ENCODE measurements at regions not wholly inside any gene's neighbourhood (a gene's known extent, or its start where the extent isn't known, plus 50 kb on each side); places are given as distances from the start of the nearest gene placed in this dataset.
"Not testable (repeated sequence)": the region's sequence is repeated elsewhere in the genome, so short reads cannot be mapped to it uniquely, and the experiment has no call there.

DNA sequence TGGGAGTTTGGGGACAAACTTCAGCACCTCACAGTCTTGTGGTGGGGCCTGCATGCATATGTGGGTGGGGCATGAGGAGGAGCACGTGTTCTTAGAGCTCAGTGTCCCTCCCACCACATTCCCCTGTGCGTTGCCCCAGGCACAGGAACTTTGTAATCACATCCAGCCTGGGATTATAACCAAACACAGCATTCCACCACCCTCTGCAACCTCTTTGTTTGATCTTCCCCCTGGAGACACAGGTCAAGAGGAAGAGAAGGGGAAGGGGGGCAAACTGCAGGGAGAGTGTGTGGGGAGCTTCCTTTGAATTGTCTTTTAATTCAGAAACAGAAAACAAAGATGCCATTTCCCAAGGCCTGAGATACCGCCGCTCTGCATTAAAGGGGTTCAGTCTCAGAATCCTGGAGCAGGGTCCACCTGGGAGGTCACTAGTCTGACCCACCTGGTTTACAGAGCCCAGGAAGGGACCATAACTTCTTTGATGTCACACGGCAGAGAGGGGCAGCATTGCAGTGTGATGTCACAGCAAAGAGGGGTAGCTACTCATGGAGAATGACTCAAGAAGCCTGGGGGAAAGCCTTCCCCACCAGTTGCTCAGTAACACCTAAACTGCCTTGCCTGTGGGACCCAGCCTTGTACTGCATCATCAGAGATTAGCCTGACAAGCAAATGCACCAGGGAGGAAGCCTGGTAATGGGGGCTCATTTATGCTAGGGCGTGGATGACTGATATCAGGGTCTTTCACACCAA lies 106.3 kb upstream of the RNU6-1 start:
- DNase-seq (ENCODE audit: low read depth) = no peak

DNA sequence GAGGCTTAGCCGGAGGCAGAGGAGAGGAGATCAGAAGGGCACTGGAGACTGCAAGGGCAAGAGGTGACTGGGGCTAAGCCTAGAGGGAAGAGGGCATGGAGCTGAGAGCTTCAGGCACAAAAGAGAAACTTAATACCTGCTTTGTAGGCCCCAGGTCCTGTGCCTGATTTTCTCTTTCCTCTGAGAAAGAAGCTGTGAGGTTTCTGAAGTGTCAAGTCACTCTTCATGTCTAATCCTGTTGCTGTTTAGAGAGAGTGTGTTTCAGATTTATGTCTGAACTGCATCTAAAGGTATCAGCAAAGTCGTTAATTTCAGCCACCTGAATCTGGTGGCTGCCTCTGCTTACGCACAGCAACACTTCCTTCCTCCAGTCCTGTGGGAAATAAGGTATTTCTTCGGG lies 106.9 kb upstream of the RNU6-1 start:
- no peak for DNase-seq (ENCODE audit: low read depth)

GRCh38 chr15:67947254-67948039 lies 106.7 kb upstream of the PIAS1 start:
- DNase-seq (ENCODE audit: low read depth) = no peak

- DNase-seq (ENCODE audit: low read depth) = no peak
Observed at GRCh38 chr15:67948215-67948614, 105.9 kb upstream of the PIAS1 start.

- DNase-seq (ENCODE audit: low read depth) = not testable (repeated sequence)
Observed at GRCh38 chr15:67951187-67951586, 102.9 kb upstream of the PIAS1 start.

DNA sequence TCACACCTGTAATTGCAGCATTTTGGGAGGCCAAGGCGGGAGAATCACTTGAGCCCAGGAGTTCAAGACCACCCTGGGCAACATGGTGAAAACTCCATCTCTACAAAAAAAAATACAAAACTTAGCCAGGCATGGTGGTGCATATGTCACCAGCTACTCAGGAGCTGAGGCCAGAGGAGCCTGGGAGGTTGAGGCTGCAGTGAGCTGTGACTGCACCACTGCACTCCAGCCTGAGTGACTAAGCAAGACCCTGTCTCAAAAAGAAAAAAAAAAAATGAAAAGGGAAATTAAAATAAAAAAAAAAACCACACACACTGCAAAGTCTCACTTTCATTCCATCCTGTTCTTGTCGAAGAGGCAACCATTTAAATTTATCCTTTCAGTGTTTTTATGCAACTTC lies 100.8 kb upstream of the PIAS1 start:
- no peak for DNase-seq (ENCODE audit: low read depth)

GRCh38 chr15:67955252-67955651 lies 98.9 kb upstream of the PIAS1 start:
- no peak for DNase-seq (ENCODE audit: low read depth)

- no peak for DNase-seq (ENCODE audit: low read depth)
Observed at GRCh38 chr15:67957435-67958132, 96.5 kb upstream of the PIAS1 start.

GRCh38 chr15:67967871-67968431 lies 86.2 kb upstream of the PIAS1 start:
- peak; percentile 5 for DNase-seq (ENCODE audit: low read depth)

DNA sequence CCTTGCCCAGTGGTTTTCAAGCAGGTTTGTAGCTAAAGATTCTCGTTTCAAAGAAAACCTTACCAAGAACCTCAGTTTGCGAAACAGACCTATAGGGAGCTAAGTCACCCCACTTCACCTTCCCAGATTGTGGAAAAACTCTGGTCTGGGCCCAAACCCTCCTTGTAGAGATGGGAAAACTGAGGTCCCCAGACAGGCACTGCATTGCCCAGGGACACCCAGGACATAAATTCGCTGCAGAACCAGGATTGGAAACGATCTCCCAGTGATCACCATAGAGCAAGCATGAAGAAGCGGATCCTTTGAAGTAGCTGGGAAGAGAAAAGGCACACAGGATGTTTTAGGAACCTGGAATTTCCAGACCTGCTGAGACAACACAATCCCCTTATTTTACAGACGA lies 85.6 kb upstream of the PIAS1 start:
- DNase-seq (ENCODE audit: low read depth) = no peak

GRCh38 chr15:67968966-67969365 lies 85.1 kb upstream of the PIAS1 start:
- no peak for DNase-seq (ENCODE audit: low read depth)

GRCh38 chr15:67969892-67970291 lies 84.2 kb upstream of the PIAS1 start:
- no peak for DNase-seq (ENCODE audit: low read depth)

GRCh38 chr15:67972377-67972776 lies 81.7 kb upstream of the PIAS1 start:
- DNase-seq (ENCODE audit: low read depth) = no peak

DNA sequence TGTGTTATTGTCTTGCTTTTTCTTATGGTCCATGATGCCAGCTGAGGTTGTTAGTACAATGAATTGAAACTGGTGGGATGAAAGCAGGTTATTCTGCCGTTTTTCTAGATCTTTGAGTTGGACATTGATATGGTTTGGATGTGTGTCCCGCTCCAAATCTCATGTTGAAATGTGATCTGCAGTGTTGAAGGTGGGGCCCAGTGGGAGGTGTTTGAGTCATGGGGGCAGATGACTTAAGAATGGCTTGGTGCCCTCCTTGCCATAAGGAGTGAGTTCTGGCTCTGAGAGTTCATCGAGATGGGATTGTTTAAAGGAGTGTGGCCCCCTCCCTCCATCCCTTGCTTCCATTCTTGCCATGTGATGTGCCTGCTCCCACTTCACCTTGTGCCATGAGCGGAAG lies 80.3 kb upstream of the PIAS1 start:
- no peak for DNase-seq (ENCODE audit: low read depth)

- no peak for DNase-seq (ENCODE audit: low read depth)
Observed at GRCh38 chr15:67976506-67977073, 77.5 kb upstream of the PIAS1 start.

DNA sequence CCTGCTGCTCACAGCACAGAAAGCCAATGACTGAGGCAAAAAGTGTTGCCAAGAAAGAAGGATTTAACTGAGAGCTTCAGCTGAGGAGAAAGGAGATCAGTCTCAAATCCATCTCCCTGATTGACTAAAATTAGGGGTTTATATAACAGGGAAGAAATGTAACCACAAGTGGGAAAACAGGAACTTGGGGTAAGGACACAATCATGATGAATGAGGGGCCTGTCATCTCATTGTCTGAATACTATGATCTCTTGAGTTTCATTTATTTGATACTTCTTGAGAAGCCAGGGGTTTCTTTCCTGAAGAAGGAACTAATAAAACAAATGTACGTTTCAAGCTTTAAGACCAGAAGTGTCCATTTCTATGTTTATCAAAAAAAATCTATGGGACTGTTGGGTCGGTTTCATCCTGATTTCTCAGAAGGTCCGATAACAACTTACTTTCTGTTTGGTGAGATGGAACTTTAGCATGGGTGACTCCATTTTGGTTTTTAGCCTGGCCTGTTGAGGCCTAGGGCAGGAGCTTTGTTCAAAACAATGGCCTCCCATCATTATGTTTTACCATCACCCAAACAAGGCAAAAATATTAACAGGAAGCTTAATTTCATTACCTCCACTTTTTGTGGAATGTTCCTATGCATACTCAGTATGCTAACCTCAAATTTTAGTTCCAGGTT lies 76.6 kb upstream of the PIAS1 start:
- no peak for DNase-seq (ENCODE audit: low read depth)

- no peak for DNase-seq (ENCODE audit: low read depth)
Observed at GRCh38 chr15:67979281-67979680, 74.8 kb upstream of the PIAS1 start.

- DNase-seq (ENCODE audit: low read depth) = no peak
Observed at GRCh38 chr15:67980171-67980570, 73.9 kb upstream of the PIAS1 start.

DNA sequence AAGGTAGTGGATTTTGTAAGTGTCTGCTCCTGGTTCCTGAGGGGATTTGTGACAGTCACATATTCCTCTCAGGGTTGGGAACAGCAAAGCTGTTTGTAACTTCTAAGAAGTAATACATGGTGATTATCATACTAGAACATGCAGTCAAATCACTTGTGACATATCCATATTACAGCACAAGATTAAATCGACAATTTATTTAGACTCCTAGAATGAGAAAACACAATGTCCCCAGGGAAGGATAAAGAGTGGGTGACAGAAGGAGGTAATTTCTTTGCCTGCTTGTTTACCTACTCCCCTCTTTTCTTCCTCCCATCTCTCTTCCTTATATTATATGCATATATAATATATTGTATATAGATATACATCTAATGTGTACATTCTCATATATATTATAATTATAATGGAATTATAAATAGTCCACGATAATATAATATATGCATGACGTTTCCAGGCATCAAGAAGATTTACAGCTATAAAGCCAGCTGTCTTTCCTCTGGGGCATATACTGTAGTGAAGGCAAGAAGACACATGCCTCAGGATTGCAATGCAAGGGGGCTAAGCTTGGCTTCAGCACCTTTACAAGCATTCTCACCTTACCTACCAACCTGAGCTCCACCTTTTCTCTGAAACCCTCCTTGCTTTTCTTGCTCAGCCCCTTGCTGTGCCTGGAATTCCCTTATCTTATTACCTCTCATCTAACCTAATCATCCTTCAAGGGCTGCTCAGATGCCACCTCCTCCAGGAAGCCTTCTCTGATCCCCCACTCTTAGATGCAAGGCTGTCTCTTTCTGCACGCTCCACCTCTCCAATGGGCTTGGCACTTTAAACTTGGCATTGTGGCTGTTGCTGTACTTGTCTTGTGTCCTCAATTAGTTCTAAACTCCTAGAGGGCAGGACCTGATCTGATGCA lies 73.1 kb upstream of the PIAS1 start:
- no peak for DNase-seq (ENCODE audit: low read depth)

DNA sequence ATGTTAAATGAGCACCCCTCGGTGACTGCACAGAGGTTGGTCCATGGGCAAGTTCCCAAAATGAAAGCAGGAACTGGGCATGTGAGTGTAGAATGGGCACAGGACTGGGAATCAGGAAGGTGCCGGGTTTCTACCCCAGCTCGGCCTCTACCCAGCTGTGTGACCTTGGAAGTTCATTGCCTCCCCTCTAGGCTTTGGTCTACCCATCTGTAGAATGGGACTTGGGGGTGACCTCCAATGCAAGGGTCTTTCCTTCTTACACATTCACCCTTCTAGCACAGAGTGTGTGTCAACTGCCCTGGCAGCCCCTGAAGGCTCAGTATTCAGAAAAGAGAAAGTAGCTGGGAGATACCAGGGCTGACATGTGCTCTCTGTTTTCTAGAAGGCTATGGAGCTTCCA lies 72.3 kb upstream of the PIAS1 start:
- DNase-seq (ENCODE audit: low read depth) = no peak

DNA sequence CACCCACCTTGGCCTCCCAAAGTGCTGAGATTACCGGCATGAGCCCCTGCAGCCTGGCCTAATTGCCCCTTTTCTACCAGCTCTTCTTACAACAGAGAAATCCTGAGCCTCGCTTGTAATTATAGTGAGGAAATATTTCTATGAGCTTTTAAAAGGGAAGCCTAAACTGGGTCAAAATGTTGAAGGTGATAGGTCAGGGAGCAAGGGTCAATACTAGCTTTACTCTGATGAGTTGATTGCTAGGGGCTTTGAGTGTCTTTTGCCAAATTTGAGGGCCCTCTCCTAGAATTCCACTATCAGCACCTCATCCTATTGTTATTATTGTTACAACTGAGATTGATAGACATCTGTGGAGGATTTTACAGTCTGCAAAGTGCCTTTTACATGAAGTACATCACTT lies 62.4 kb upstream of the PIAS1 start:
- no peak for DNase-seq (ENCODE audit: low read depth)
